ENCODE measurements at regions not wholly inside any gene's neighbourhood (a gene's known extent, or its start where the extent isn't known, plus 50 kb on each side); places are given as distances from the start of the nearest gene placed in this dataset.

- in situ Hi-C loops (cut with MboI; ENCODE audit: low sequenced_read_pairs): no loop called here
These were observed 65.8 kb downstream of the ETAA1 start for GRCh38 chr2:67462738-67463496.

- in situ Hi-C loops (cut with MboI; ENCODE audit: low sequenced_read_pairs): no loop called here
These were observed 66.7 kb downstream of the ETAA1 start for GRCh38 chr2:67463810-67464209.

GRCh38 chr2:67465623-67466022, 68.5 kb downstream of the ETAA1 start:
- in situ Hi-C loops (cut with MboI; ENCODE audit: low sequenced_read_pairs): no loop called here

GRCh38 chr2:67466734-67467133, 69.6 kb downstream of the ETAA1 start:
- in situ Hi-C loops (cut with MboI; ENCODE audit: low sequenced_read_pairs): no loop called here

- in situ Hi-C loops (cut with MboI; ENCODE audit: low sequenced_read_pairs): no loop called here
These were observed 74.5 kb downstream of the ETAA1 start for GRCh38 chr2:67471681-67472080.

- in situ Hi-C loops (cut with MboI; ENCODE audit: low sequenced_read_pairs): no loop called here
These were observed 80.0 kb downstream of the ETAA1 start for GRCh38 chr2:67476809-67477790.

GRCh38 chr2:67479261-67479660, 82.1 kb downstream of the ETAA1 start:
- in situ Hi-C loops (cut with MboI; ENCODE audit: low sequenced_read_pairs): no loop called here

GRCh38 chr2:67485431-67485830, 88.3 kb downstream of the ETAA1 start:
- in situ Hi-C loops (cut with MboI; ENCODE audit: low sequenced_read_pairs): no loop called here

GRCh38 chr2:67486041-67486796, 89.1 kb downstream of the ETAA1 start:
- in situ Hi-C loops (cut with MboI; ENCODE audit: low sequenced_read_pairs): no loop called here

- in situ Hi-C loops (cut with MboI; ENCODE audit: low sequenced_read_pairs): no loop called here
These were observed 90.9 kb downstream of the ETAA1 start for GRCh38 chr2:67487993-67488392.

- in situ Hi-C loops (cut with MboI; ENCODE audit: low sequenced_read_pairs): no loop called here
These were observed 92.3 kb downstream of the ETAA1 start for GRCh38 chr2:67489396-67489795.

- in situ Hi-C loops (cut with MboI; ENCODE audit: low sequenced_read_pairs): no loop called here
These were observed 101.8 kb downstream of the ETAA1 start for GRCh38 chr2:67498931-67499330.

GRCh38 chr2:67499989-67500388, 102.9 kb downstream of the ETAA1 start:
- in situ Hi-C loops (cut with MboI; ENCODE audit: low sequenced_read_pairs): no loop called here

- in situ Hi-C loops (cut with MboI; ENCODE audit: low sequenced_read_pairs): no loop called here
These were observed 103.4 kb downstream of the ETAA1 start for GRCh38 chr2:67500541-67500940.

GRCh38 chr2:67502346-67503065, 105.4 kb downstream of the ETAA1 start:
- in situ Hi-C loops (cut with MboI; ENCODE audit: low sequenced_read_pairs): no loop called here

GRCh38 chr2:67503066-67503795, 106.1 kb downstream of the ETAA1 start:
- in situ Hi-C loops (cut with MboI; ENCODE audit: low sequenced_read_pairs): no loop called here

- in situ Hi-C loops (cut with MboI; ENCODE audit: low sequenced_read_pairs): no loop called here
These were observed 113.6 kb downstream of the ETAA1 start for GRCh38 chr2:67510745-67511144.

- in situ Hi-C loops (cut with MboI; ENCODE audit: low sequenced_read_pairs): no loop called here
These were observed 117.4 kb downstream of the ETAA1 start for GRCh38 chr2:67514515-67514914.

- in situ Hi-C loops (cut with MboI; ENCODE audit: low sequenced_read_pairs): no loop called here
These were observed 117.9 kb downstream of the ETAA1 start for GRCh38 chr2:67515056-67515455.

GRCh38 chr2:67515538-67515937, 118.4 kb downstream of the ETAA1 start:
- in situ Hi-C loops (cut with MboI; ENCODE audit: low sequenced_read_pairs): no loop called here
